ENCODE measurements at regions not wholly inside any gene's neighbourhood (a gene's known extent, or its start where the extent isn't known, plus 50 kb on each side); places are given as distances from the start of the nearest gene placed in this dataset.

GRCh38 chr5:103890313-103890712 is 327.7 kb upstream of the NUDT12 start:
- TF ChIP-seq NFIC (IDR thresholded peaks at IDR 0.05) (no peak), FOXM1 (IDR thresholded peaks at IDR 0.05; ENCODE audit: borderline replicate concordance, low read depth) (no peak), CEBPB (IDR thresholded peaks at IDR 0.05) (no peak)
